Endothelial cell of umbilical vein (primary cell): ENCODE measurements at regions not wholly inside any gene's neighbourhood (a gene's known extent, or its start where the extent isn't known, plus 50 kb on each side); places are given as distances from the start of the nearest gene placed in this dataset.

Source experiments
- BruUV-seq: library from RNA; stranded (reverse); fragments of 400-500 nt; replicated peaks from 2 replicates; lab custom pipeline; 2021; lab: Mats Ljungman, UMichigan
- CTCF ChIA-PET: fragments of 300-600, 350-600 bp; sonication (Branson Sonifier 250); formaldehyde crosslinking; loops from one replicate; lab custom pipeline; 2021; ENCODE audit warnings: antibody characterized with exemption, inconsistent platforms; lab: Charles Lee
- POLR2A ChIA-PET: fragments of 300-600, 350-600 bp; sonication (Branson Sonifier 250); formaldehyde crosslinking; loops from one replicate; lab custom pipeline; 2021; ENCODE audit warnings: antibody characterized with exemption, inconsistent platforms; lab: Charles Lee
- DNase-seq: peaks from one replicate; pipeline ENCODE4 v3.0.0-alpha.2; 2011; ENCODE audit warnings: low read depth, low spot score
- FAIRE-seq: peaks from 2 replicates; lab custom pipeline; 2011; peaks lifted over from hg19 to GRCh38; lab: Jason Lieb, UNC
- H2AFZ ChIP-seq: 2 replicates; pipeline ENCODE4 v1.6.0; 2012; ENCODE audit warnings: low read depth, low read length, control low read depth, inconsistent platforms
- H3K27ac ChIP-seq: 2 replicates; pipeline ENCODE4 v1.5.1; 2011; ENCODE audit warnings: low read depth, mild to moderate bottlenecking, control low read depth, low read length, moderate library complexity; ENCODE audit not compliant: insufficient read depth
- H3K27me3 ChIP-seq, 2 experiments: 2 replicates each; pipeline versions ENCODE4 v1.6.0 to v1.6.1; 2011; ENCODE audit warnings: low read length in 2 of 2, mixed read lengths in 1 of 2; ENCODE audit not compliant: control insufficient read depth in 2 of 2, insufficient read depth in 2 of 2
- H3K36me3 ChIP-seq, 2 experiments: 2 replicates in 1 of 2; 3 replicates in 1 of 2; pipeline ENCODE4 v1.5.1; 2011; ENCODE audit warnings: low read length in 2 of 2, mild to moderate bottlenecking in 1 of 2, moderate library complexity in 1 of 2; ENCODE audit not compliant: control insufficient read depth in 2 of 2, insufficient read depth in 2 of 2; ENCODE audit errors: extremely low read depth in 1 of 2
- H3K4me1 ChIP-seq: 3 replicates; pipeline ENCODE4 v1.5.1; 2011; ENCODE audit warnings: mild to moderate bottlenecking, low read length; ENCODE audit not compliant: control insufficient read depth, insufficient read depth; ENCODE audit errors: extremely low read depth
- H3K4me2 ChIP-seq: 2 replicates; pipeline ENCODE4 v1.6.1; 2011; ENCODE audit warnings: low read length, control low read depth, mixed read lengths; ENCODE audit not compliant: insufficient read depth
- H3K4me3 ChIP-seq, 3 experiments: fragments of 200-600 bp in 1 of 3; sonication (generic), shearing (Covaris generic) in 1 of 3; replicated peaks in 1 of 3; 2 replicates each; pipeline ENCODE4 v1.5.1; 2011 to 2016; ENCODE audit warnings: control low read depth in 3 of 3, low read length in 3 of 3, mild to moderate bottlenecking in 2 of 3, inconsistent platforms in 1 of 3, low read depth in 1 of 3, moderate library complexity in 1 of 3; ENCODE audit not compliant: insufficient read depth in 1 of 3
- H3K79me2 ChIP-seq: 2 replicates; pipeline ENCODE4 v1.6.0; 2012; ENCODE audit warnings: low read length, inconsistent platforms; ENCODE audit not compliant: control insufficient read depth, insufficient read depth
- H3K9ac ChIP-seq: replicated peaks from 2 replicates; pipeline ENCODE3; 2011; ENCODE audit warnings: low read length, control low read depth; ENCODE audit not compliant: insufficient read depth; ENCODE audit errors: extremely low read depth
- H3K9me1 ChIP-seq: replicated peaks from 3 replicates; pipeline ENCODE4 v1.6.0; 2011; ENCODE audit warnings: mild to moderate bottlenecking, low read length; ENCODE audit not compliant: control insufficient read depth, insufficient read depth; ENCODE audit errors: extremely low read depth
- H3K9me3 ChIP-seq: replicated peaks from 2 replicates; pipeline ENCODE4 v1.5.1; 2012; ENCODE audit warnings: low read length, inconsistent platforms; ENCODE audit not compliant: control insufficient read depth, insufficient read depth
- H4K20me1 ChIP-seq: replicated peaks from 2 replicates; pipeline ENCODE3; 2011; ENCODE audit warnings: mild to moderate bottlenecking, low read length; ENCODE audit not compliant: control insufficient read depth, insufficient read depth; ENCODE audit errors: extremely low read depth
- EZH2 ChIP-seq: IDR thresholded peaks from 2 replicates; pipeline ENCODE4 v1.6.1; 2012; ENCODE audit warnings: borderline replicate concordance, low read depth, mild to moderate bottlenecking, moderate library complexity, low read length, inconsistent platforms; ENCODE audit not compliant: severe bottlenecking
- FOS ChIP-seq: IDR thresholded peaks from 2 replicates; pipeline ENCODE4 v1.6.1; 2011; ENCODE audit warnings: mild to moderate bottlenecking, low read length, moderate library complexity, borderline replicate concordance; ENCODE audit not compliant: insufficient read depth
- GATA2 ChIP-seq: IDR thresholded peaks from 2 replicates; pipeline ENCODE4 v1.7.0; 2011; ENCODE audit warnings: low read depth, mild to moderate bottlenecking, moderate library complexity, mixed read lengths, low read length; ENCODE audit not compliant: insufficient read length, insufficient read depth
- JUN ChIP-seq: IDR thresholded peaks from 2 replicates; pipeline ENCODE4 v1.6.1; 2011; ENCODE audit warnings: borderline replicate concordance, low read depth; ENCODE audit not compliant: insufficient read length, insufficient read depth
- MAX ChIP-seq: IDR thresholded peaks from 2 replicates; pipeline ENCODE4 v1.6.1; 2011; ENCODE audit not compliant: insufficient read depth, insufficient read length
- MYC ChIP-seq: IDR thresholded peaks from one replicate; pipeline ENCODE4 v1.6.1; 2011; ENCODE audit warnings: mild to moderate bottlenecking, low read depth, low read length
- POLR2A ChIP-seq: IDR thresholded peaks from 2 replicates; pipeline ENCODE4 v1.6.1; 2012; ENCODE audit warnings: low read depth, mild to moderate bottlenecking, control low read depth, low read length
- POLR2AphosphoS5 ChIP-seq: IDR thresholded peaks from 2 replicates; pipeline ENCODE4 v1.6.1; 2012; ENCODE audit warnings: low read depth, mild to moderate bottlenecking, control low read depth, low read length, moderate library complexity; ENCODE audit not compliant: insufficient read depth
- dilution Hi-C: fragments of 300-500 bp; cut with MboI; formaldehyde crosslinking; loops from one replicate; pipeline ENCODE4 v1.15.0; 2019; ENCODE audit warnings: low sequenced_read_pairs; ENCODE audit not compliant: extremely low pct_ligation_motif_present
- intact Hi-C: fragments of 100-400 bp; cut with micrococcal nuclease; formaldehyde crosslinking; loops from one replicate; pipeline ENCODE4 v1.10.0; 2022
- TF ChIP-seq, protein P1 (sequence below), 2 donors: IDR thresholded peaks; 1 replicate in 1 of 2; 2 replicates in 1 of 2; pipeline ENCODE4 v1.5.1; 2011; ENCODE audit warnings: low read length in 2 of 2, mild to moderate bottlenecking in 2 of 2, moderate library complexity in 2 of 2, control low read depth in 1 of 2, inconsistent platforms in 1 of 2, low read depth in 1 of 2; ENCODE audit not compliant: insufficient read depth in 1 of 2; ENCODE audit errors: extremely low read depth in 1 of 2

DNA sequence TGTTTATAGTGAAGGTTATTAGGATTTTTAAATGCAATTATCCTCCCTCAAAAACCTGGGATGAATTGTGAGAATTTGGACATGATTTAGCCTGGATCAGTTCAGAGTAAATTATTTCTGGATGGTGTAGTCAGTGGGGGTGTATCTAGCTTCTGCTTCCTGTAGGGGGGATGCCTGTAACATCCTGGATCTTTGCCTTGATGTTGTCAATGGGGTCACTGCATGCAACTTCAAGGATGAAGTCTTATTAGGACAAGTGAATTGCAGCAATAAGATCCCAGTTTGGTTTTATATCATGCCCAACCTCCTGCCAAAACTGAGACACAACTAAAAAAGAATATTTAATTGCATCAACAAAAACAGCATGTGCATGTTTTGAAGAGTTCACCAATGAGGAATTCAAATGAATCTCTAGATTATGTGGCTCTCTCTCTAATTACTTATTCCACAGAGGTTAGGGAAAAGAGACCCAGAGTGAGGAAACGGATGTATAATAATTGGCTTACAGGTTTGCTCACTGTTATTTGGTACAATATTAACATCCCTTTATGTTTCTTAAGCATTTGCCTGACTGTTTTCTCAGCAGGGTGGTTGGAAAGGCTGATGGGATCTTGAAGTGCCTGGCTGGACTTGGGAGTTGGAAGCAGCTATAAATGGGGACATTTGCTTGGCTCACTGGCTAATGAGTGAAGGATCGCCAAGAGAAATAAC lies 159.8 kb downstream of the HS3ST3B1 start:
- BruUV-seq: no TSS peak
- POLR2A ChIA-PET: no interaction called here
- H3K4me1 ChIP-seq: no peaks in the 10 kb centered on the region

GRCh38 chr17:14459955-14460354 lies 159.1 kb downstream of the HS3ST3B1 start:
- Histone ChIP-seq H3K9me1 (no peaks in the 10 kb centered on the region), H3K9ac (no peak overlapping the region), H3K27ac (no peak overlapping the region), H3K4me2 (no peak overlapping the region), H3K27me3 (no peaks in the 10 kb centered on the region), H4K20me1 (no peaks in the 10 kb centered on the region), H2AFZ (no peak overlapping the region), H3K4me1 (no peaks in the 10 kb centered on the region), H3K9me3 (peaks cover 8% of the 10 kb centered on the region), H3K36me3 (no peaks in the 10 kb centered on the region), H3K4me3 (no peak overlapping the region), H3K79me2 (no peaks in the 10 kb centered on the region)
- intact Hi-C loops (no loop called here), dilution Hi-C loops (no loop called here)
- FAIRE-seq (no peak), DNase-seq (no peak)
- ChIA-PET POLR2A (no interaction called here), CTCF (no interaction called here)
- TF ChIP-seq EZH2 (no peak), MYC (no peak), MAX (no peak), GATA2 (no peak), POLR2A (no peak), FOS (no peak), POLR2AphosphoS5 (no peak), JUN (no peak)
- TF ChIP-seq, protein P1, sequence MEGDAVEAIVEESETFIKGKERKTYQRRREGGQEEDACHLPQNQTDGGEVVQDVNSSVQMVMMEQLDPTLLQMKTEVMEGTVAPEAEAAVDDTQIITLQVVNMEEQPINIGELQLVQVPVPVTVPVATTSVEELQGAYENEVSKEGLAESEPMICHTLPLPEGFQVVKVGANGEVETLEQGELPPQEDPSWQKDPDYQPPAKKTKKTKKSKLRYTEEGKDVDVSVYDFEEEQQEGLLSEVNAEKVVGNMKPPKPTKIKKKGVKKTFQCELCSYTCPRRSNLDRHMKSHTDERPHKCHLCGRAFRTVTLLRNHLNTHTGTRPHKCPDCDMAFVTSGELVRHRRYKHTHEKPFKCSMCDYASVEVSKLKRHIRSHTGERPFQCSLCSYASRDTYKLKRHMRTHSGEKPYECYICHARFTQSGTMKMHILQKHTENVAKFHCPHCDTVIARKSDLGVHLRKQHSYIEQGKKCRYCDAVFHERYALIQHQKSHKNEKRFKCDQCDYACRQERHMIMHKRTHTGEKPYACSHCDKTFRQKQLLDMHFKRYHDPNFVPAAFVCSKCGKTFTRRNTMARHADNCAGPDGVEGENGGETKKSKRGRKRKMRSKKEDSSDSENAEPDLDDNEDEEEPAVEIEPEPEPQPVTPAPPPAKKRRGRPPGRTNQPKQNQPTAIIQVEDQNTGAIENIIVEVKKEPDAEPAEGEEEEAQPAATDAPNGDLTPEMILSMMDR (IDR thresholded peaks at IDR 0.05; ENCODE audit: extremely low read depth in 1 of 2, insufficient read depth in 1 of 2, low read depth in 1 of 2, low read length in 2 of 2): no peak
- BruUV-seq: no TSS peak

More for the DNA sequence above, 159.8 kb downstream of the HS3ST3B1 start:
- Histone ChIP-seq H2AFZ (no peak overlapping the region), H4K20me1 (no peaks in the 10 kb centered on the region), H3K4me3 (no peak overlapping the region), H3K27ac (no peak overlapping the region), H3K79me2 (no peaks in the 10 kb centered on the region), H3K9me1 (no peaks in the 10 kb centered on the region), H3K27me3 (no peaks in the 10 kb centered on the region), H3K9ac (no peak overlapping the region), H3K9me3 (peaks cover 8% of the 10 kb centered on the region), H3K36me3 (no peaks in the 10 kb centered on the region), H3K4me2 (no peak overlapping the region)
- DNase-seq: no peak
- intact Hi-C loops (no loop called here), dilution Hi-C loops (no loop called here)
- TF ChIP-seq MAX (no peak), POLR2A (no peak)
- no peak for FAIRE-seq
- CTCF ChIA-PET: no interaction called here
